Mesothelial cell of epicardium (in vitro differentiated cells): ENCODE measurements at regions not wholly inside any gene's neighbourhood (a gene's known extent, or its start where the extent isn't known, plus 50 kb on each side); places are given as distances from the start of the nearest gene placed in this dataset.

ENCODE experiments used
- DNase-seq, 2 experiments: peaks; one replicate each; pipeline ENCODE4 v3.0.0; 2021; ENCODE audit warnings: low spot score in 2 of 2; ENCODE audit not compliant: unreplicated experiment in 2 of 2
- H3K27ac Mint-ChIP-seq: 2 replicates; pipeline ENCODE4 v1.8.0; 2021; ENCODE audit warnings: mixed read lengths
- H3K27me3 Mint-ChIP-seq: 2 replicates; pipeline ENCODE4 v1.8.0; 2021; ENCODE audit warnings: low read depth, mixed read lengths
- H3K36me3 Mint-ChIP-seq: 2 replicates; pipeline ENCODE4 v1.8.0; 2021; ENCODE audit warnings: mixed read lengths
- H3K4me1 Mint-ChIP-seq: 2 replicates; pipeline ENCODE4 v1.8.0; 2021; ENCODE audit warnings: mixed read lengths
- H3K4me3 Mint-ChIP-seq: 2 replicates; pipeline ENCODE4 v1.8.0; 2021; ENCODE audit warnings: mild to moderate bottlenecking, moderate library complexity, mixed read lengths
- H3K9me3 Mint-ChIP-seq: 2 replicates; pipeline ENCODE4 v1.8.0; 2021; ENCODE audit warnings: mixed read lengths
- CTCF ChIP-seq: fragments of 200-600 bp; sonication (generic); IDR thresholded peaks from one replicate; pipeline ENCODE4 v1.5.0; 2021; ENCODE audit warnings: antibody characterized with exemption; ENCODE audit not compliant: unreplicated experiment

GRCh38 chr2:5854797-5855196 is 162.6 kb downstream of the SOX11 start:
- Mint-ChIP-seq H3K27ac (no peak overlapping the region), H3K9me3 (peaks cover 12% of the 10 kb centered on the region), H3K27me3 (peaks cover 7% of the 10 kb centered on the region), H3K4me1 (peaks cover 16% of the 10 kb centered on the region), H3K4me3 (no peak overlapping the region), H3K36me3 (no peaks in the 10 kb centered on the region)
- no peak for DNase-seq
- TF ChIP-seq CTCF = no peak

- no peaks in the 10 kb centered on the region for H3K9me3 Mint-ChIP-seq
- no peaks in the 10 kb centered on the region for H3K27me3 Mint-ChIP-seq
- H3K4me1 Mint-ChIP-seq = peaks cover 9% of the 10 kb centered on the region
- no peak for TF ChIP-seq CTCF
- H3K27ac Mint-ChIP-seq = no peak overlapping the region
- H3K4me3 Mint-ChIP-seq = no peak overlapping the region
- no peak for DNase-seq
- no peaks in the 10 kb centered on the region for H3K36me3 Mint-ChIP-seq
Observed at GRCh38 chr2:5867056-5867455, 174.9 kb downstream of the SOX11 start.

GRCh38 chr2:5868931-5869330 is 176.7 kb downstream of the SOX11 start:
- Mint-ChIP-seq H3K4me1 (peaks cover 9% of the 10 kb centered on the region), H3K27me3 (no peaks in the 10 kb centered on the region), H3K4me3 (no peak overlapping the region), H3K36me3 (no peaks in the 10 kb centered on the region), H3K9me3 (peaks cover 13% of the 10 kb centered on the region), H3K27ac (no peak overlapping the region)
- DNase-seq = no peak
- no peak for TF ChIP-seq CTCF

GRCh38 chr2:5869936-5870335 is 177.8 kb downstream of the SOX11 start:
- DNase-seq = no peak
- H3K9me3 Mint-ChIP-seq = peaks cover 14% of the 10 kb centered on the region
- TF ChIP-seq CTCF = no peak
- no peak overlapping the region for H3K4me3 Mint-ChIP-seq
- H3K27me3 Mint-ChIP-seq = no peaks in the 10 kb centered on the region
- peaks cover 9% of the 10 kb centered on the region for H3K4me1 Mint-ChIP-seq
- H3K36me3 Mint-ChIP-seq = no peaks in the 10 kb centered on the region
- H3K27ac Mint-ChIP-seq = no peak overlapping the region

- no peak for DNase-seq
Observed at GRCh38 chr2:5877360-5877759, 185.2 kb downstream of the SOX11 start.

More at GRCh38 chr2:5877360-5877759, 185.2 kb downstream of the SOX11 start:
- Mint-ChIP-seq H3K4me1 (no peaks in the 10 kb centered on the region), H3K27me3 (no peaks in the 10 kb centered on the region), H3K27ac (no peak overlapping the region), H3K4me3 (no peak overlapping the region), H3K9me3 (peaks cover 32% of the 10 kb centered on the region), H3K36me3 (peaks cover 2% of the 10 kb centered on the region)
- TF ChIP-seq CTCF = no peak
